GM18517 (cell line): ENCODE measurements at regions not wholly inside any gene's neighbourhood (a gene's known extent, or its start where the extent isn't known, plus 50 kb on each side); places are given as distances from the start of the nearest gene placed in this dataset.

Experiments
- ATAC-seq: cut with Tn5 transposase; IDR thresholded peaks from one replicate; pipeline ENCODE4 v1.9.1; 2021; ENCODE audit warnings: mild to moderate bottlenecking, moderate library complexity; ENCODE audit not compliant: unreplicated experiment

- no peak for ATAC-seq
These were observed 51.1 kb upstream of the ZNF236 start for GRCh38 chr18:76771192-76771799.

DNA sequence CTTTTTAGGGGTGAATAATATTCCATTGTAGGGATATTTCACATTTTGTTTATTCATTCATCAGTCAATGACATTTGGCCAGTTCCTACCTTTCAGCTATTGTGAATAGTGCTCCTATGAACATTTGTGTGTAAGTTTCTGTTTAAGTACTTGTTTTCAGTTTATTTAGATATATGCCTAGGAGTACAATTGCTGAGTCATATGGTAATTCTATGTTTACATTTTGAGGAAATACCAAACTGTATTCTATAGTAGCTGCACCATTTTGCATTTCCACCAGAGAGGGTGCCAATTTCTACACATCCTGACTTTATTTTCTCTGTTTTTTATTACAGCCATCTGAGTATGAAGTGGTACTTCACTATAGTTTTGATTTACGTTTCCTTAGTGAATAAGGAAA is 54.4 kb upstream of the ZNF236 start:
- ATAC-seq = no peak

- ATAC-seq = no peak
These were observed 55.9 kb upstream of the ZNF236 start for GRCh38 chr18:76766429-76766828.

GRCh38 chr18:76765649-76766048 is 56.7 kb upstream of the ZNF236 start:
- no peak for ATAC-seq

GRCh38 chr18:76764291-76764901 is 58.0 kb upstream of the ZNF236 start:
- ATAC-seq = no peak

DNA sequence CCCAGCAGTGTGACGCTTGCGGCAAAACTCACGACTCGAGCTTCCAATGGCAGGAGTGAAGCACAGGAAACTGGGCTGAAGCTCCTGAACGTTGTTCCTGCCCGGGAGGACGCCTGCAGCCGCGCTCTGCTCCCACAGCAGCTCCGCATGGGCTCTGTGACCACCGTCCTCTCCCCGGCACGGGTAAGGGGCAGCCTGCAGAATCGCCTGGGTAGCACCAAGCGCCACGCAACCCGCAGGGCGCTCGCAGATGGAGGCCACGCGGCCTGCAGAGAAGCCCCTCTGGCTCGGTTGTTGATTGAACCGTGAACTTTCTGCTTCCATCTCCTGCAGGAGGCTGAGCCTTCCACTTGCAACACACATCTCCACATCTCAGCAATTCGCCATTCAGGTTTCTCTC is 63.3 kb upstream of the ZNF236 start:
- ATAC-seq = no peak

- ATAC-seq = no peak
These were observed 64.4 kb upstream of the ZNF236 start for GRCh38 chr18:76757925-76758324.

GRCh38 chr18:76757335-76757734 is 65.0 kb upstream of the ZNF236 start:
- no peak for ATAC-seq

- ATAC-seq = no peak
These were observed 65.7 kb upstream of the ZNF236 start for GRCh38 chr18:76756531-76757253.

GRCh38 chr18:76754351-76754750 is 68.0 kb upstream of the ZNF236 start:
- no peak for ATAC-seq

DNA sequence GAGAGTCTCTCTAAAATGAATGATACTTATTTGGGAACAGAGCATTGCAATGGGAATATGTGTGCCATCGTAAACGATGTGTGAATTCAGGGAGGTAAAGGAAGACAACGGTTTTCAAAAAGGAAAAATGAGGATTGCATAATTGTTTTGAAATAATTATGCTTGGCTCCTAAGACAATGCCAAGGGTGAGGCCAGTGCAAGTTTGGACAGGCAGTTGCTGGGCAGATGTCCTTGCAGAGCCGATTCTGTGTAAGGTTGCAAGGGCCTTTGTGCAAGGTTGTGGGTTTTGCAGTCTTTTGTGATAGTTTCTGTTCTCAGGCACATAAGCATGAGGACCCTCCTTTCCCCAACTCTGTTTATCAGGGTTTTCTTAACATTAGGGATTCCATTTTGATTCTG is 70.0 kb upstream of the ZNF236 start:
- ATAC-seq = no peak

DNA sequence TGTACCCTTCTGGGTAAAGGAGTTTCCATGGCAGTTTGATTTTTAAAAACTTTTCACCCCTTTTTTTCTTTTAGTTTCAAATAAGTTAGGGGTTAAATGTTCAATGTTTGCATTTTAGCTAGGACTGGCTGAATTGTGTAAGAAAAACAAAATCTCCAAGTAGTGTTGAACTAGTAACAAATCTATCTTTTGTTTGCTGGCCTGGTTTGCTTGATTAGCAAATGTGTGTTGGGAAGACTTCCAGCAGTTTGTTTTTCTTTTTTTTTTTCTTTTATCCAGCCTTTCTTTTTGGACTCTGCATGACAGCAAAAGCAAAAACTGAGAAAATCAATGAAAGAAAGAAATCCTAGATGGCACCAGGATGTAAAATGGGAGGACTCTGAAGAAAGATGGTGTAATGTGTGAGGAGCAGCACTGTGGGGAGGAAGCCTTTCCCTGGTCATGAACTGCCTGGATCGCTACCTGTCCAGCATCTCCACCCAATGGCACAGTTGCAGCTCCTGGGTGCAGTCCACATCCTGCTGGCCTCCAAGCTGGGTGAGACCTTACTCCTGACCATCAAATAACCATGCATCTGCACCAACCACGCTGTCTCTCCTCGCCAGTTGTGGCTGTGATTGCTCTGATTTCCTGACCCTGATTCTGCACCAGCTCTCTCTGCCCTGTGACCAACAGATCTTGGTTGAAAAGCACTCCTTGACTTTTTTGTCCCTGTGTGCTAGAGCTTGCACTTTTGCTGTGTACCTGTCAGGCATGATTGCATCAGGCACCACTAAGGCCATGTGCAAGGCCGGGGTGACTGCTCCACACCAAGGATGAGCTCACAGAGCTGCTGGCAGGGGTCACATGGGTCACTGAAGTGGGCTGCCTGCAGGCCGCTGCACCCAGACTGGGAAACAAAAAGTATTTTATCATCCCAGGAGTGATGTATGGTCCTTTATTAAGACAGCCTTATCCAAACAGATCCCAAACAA is 71.2 kb upstream of the ZNF236 start:
- ATAC-seq = no peak

DNA sequence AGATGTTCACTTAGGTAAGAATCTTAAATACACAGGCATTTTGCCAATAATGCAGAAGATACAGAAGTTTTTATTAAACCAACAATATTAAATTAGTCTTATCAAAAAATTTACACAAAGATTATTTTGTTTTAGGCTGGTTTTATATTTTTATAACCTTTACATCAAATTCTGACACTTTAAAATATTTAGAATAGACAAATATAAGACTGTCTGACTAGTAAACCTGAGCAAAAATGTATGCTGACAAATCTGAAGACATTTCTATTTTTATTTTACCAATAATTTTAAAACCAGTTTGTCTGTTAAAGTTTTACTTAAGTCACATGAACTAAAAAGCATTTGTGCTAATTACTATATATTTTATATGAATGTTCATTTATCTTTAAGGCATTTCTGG is 72.1 kb upstream of the ZNF236 start:
- ATAC-seq = no peak

GRCh38 chr18:76747676-76748075 is 74.7 kb upstream of the ZNF236 start:
- no peak for ATAC-seq

GRCh38 chr18:76741346-76741745 is 81.0 kb upstream of the ZNF236 start:
- ATAC-seq = no peak

DNA sequence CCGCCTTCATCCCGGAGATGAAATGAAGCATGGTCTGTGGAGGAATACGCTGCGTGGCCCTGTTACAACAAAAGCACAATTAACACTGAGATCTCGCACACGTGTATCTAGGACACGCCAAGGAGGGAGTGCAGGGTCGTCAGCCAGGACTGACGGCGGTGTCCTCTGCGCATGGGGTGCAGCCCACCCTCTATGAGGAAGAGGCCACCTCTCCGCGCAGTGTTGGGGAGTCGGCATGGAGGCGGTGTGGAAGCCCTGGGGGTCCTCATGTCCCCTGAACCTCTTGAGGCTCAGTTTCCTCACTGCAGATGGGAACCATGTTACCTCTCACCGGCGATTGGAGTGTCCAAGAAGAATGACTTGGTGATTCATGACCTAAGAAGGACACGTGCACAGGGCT is 86.0 kb upstream of the ZNF236 start:
- ATAC-seq = no peak

GRCh38 chr18:76730901-76731300 is 91.5 kb upstream of the ZNF236 start:
- ATAC-seq = no peak

- ATAC-seq = no peak
These were observed 94.8 kb upstream of the ZNF236 start for GRCh38 chr18:76727589-76727988.

- ATAC-seq = no peak
These were observed 96.9 kb upstream of the ZNF236 start for GRCh38 chr18:76725445-76725844.

- ATAC-seq = no peak
These were observed 99.9 kb upstream of the ZNF236 start for GRCh38 chr18:76722224-76723061.
